ENCODE measurements at regions not wholly inside any gene's neighbourhood (a gene's known extent, or its start where the extent isn't known, plus 50 kb on each side); places are given as distances from the start of the nearest gene placed in this dataset.

- no peak overlapping the region for H3K4me3 ChIP-seq (ENCODE audit: low read length)
- no peak for TF ChIP-seq ZNF274 (IDR thresholded peaks at IDR 0.05; ENCODE audit: low read depth, low read length)
These were observed 116.3 kb upstream of the ID2 start for GRCh38 chr2:8565399-8566154.

- TF ChIP-seq ZNF274 (IDR thresholded peaks at IDR 0.05; ENCODE audit: low read depth, low read length): no peak
- no peak overlapping the region for H3K4me3 ChIP-seq (ENCODE audit: low read length)
These were observed 115.6 kb upstream of the ID2 start for GRCh38 chr2:8566155-8566670.

GRCh38 chr2:8566774-8567468 is 114.9 kb upstream of the ID2 start:
- TF ChIP-seq ZNF274 (IDR thresholded peaks at IDR 0.05; ENCODE audit: low read depth, low read length): no peak
- no peak overlapping the region for H3K4me3 ChIP-seq (ENCODE audit: low read length)

GRCh38 chr2:8567469-8568260 is 114.2 kb upstream of the ID2 start:
- no peak overlapping the region for H3K4me3 ChIP-seq (ENCODE audit: low read length)
- no peak for TF ChIP-seq ZNF274 (IDR thresholded peaks at IDR 0.05; ENCODE audit: low read depth, low read length)

- TF ChIP-seq ZNF274 (IDR thresholded peaks at IDR 0.05; ENCODE audit: low read depth, low read length): no peak
These were observed 113.1 kb upstream of the ID2 start for GRCh38 chr2:8568543-8569302.

GRCh38 chr2:8569332-8569930 is 112.4 kb upstream of the ID2 start:
- TF ChIP-seq ZNF274 (IDR thresholded peaks at IDR 0.05; ENCODE audit: low read depth, low read length): no peak
- no peak overlapping the region for H3K4me3 ChIP-seq (ENCODE audit: low read length)

More at GRCh38 chr2:8568543-8569302, 113.1 kb upstream of the ID2 start:
- H3K4me3 ChIP-seq (ENCODE audit: low read length): no peak overlapping the region

- no peak overlapping the region for H3K4me3 ChIP-seq (ENCODE audit: low read length)
- TF ChIP-seq ZNF274 (IDR thresholded peaks at IDR 0.05; ENCODE audit: low read depth, low read length): no peak
These were observed 111.2 kb upstream of the ID2 start for GRCh38 chr2:8570637-8571036.

- TF ChIP-seq ZNF274 (IDR thresholded peaks at IDR 0.05; ENCODE audit: low read depth, low read length): no peak
- no peak overlapping the region for H3K4me3 ChIP-seq (ENCODE audit: low read length)
These were observed 110.5 kb upstream of the ID2 start for GRCh38 chr2:8571301-8571791.

- H3K4me3 ChIP-seq (ENCODE audit: low read length): no peak overlapping the region
- TF ChIP-seq ZNF274 (IDR thresholded peaks at IDR 0.05; ENCODE audit: low read depth, low read length): no peak
These were observed 109.9 kb upstream of the ID2 start for GRCh38 chr2:8571792-8572499.

GRCh38 chr2:8572712-8573233 is 109.1 kb upstream of the ID2 start:
- TF ChIP-seq ZNF274 (IDR thresholded peaks at IDR 0.05; ENCODE audit: low read depth, low read length): no peak
- no peak overlapping the region for H3K4me3 ChIP-seq (ENCODE audit: low read length)

GRCh38 chr2:8573234-8573941 is 108.5 kb upstream of the ID2 start:
- no peak overlapping the region for H3K4me3 ChIP-seq (ENCODE audit: low read length)
- TF ChIP-seq ZNF274 (IDR thresholded peaks at IDR 0.05; ENCODE audit: low read depth, low read length): no peak

- H3K4me3 ChIP-seq (ENCODE audit: low read length): no peak overlapping the region
- no peak for TF ChIP-seq ZNF274 (IDR thresholded peaks at IDR 0.05; ENCODE audit: low read depth, low read length)
These were observed 108.0 kb upstream of the ID2 start for GRCh38 chr2:8573942-8574195.
